Keratinocyte (primary cell): ENCODE measurements at regions not wholly inside any gene's neighbourhood (a gene's known extent, or its start where the extent isn't known, plus 50 kb on each side); places are given as distances from the start of the nearest gene placed in this dataset.

Experiments
- DNase-seq: peaks from one replicate; pipeline ENCODE4 v3.0.0-alpha.2; 2011; ENCODE audit warnings: low read depth, missing footprints, low spot score
- FAIRE-seq: peaks from 2 replicates; lab custom pipeline; 2011; peaks lifted over from hg19 to GRCh38; lab: Jason Lieb, UNC
- H2AFZ ChIP-seq: 2 replicates; pipeline ENCODE4 v1.6.0; 2012; ENCODE audit warnings: low read length, control low read depth, inconsistent platforms; ENCODE audit not compliant: control insufficient read depth
- H3K27ac ChIP-seq: 2 replicates; pipeline ENCODE4 v1.5.1; 2011; ENCODE audit warnings: low read length; ENCODE audit not compliant: control insufficient read depth, insufficient read depth
- H3K27me3 ChIP-seq: 3 replicates; pipeline ENCODE4 v1.6.0; 2011; ENCODE audit warnings: low read length; ENCODE audit not compliant: control insufficient read depth, insufficient read depth; ENCODE audit errors: extremely low read depth
- H3K36me3 ChIP-seq, 2 experiments: 2 replicates in 1 of 2; 3 replicates in 1 of 2; pipeline ENCODE4 v1.5.1; 2011; ENCODE audit warnings: low read length in 2 of 2, mild to moderate bottlenecking in 1 of 2; ENCODE audit not compliant: control insufficient read depth in 2 of 2, insufficient read depth in 2 of 2; ENCODE audit errors: extremely low read depth in 1 of 2
- H3K4me1 ChIP-seq: 3 replicates; pipeline ENCODE4 v1.5.1; 2011; ENCODE audit warnings: low read length; ENCODE audit not compliant: control insufficient read depth, insufficient read depth; ENCODE audit errors: extremely low read depth
- H3K4me2 ChIP-seq: 3 replicates; pipeline ENCODE4 v1.6.0; 2011; ENCODE audit warnings: low read depth, low read length; ENCODE audit not compliant: control insufficient read depth, insufficient read depth; ENCODE audit errors: extremely low read depth
- H3K4me3 ChIP-seq, 3 experiments: fragments of 200-600 bp in 1 of 3; sonication (generic) in 1 of 3; 2 replicates in 2 of 3; 3 replicates in 1 of 3; pipeline ENCODE4 v1.5.1; 2011 to 2016; ENCODE audit warnings: low read length in 3 of 3, mild to moderate bottlenecking in 3 of 3, control low read depth in 2 of 3, inconsistent platforms in 1 of 3, low read depth in 1 of 3, mixed read lengths in 1 of 3, mixed run types in 1 of 3, moderate library complexity in 1 of 3; ENCODE audit not compliant: control insufficient read depth in 2 of 3, insufficient read depth in 2 of 3; ENCODE audit errors: extremely low read depth in 1 of 3
- H3K79me2 ChIP-seq: 2 replicates; pipeline ENCODE4 v1.6.0; 2012; ENCODE audit warnings: low read length; ENCODE audit not compliant: control insufficient read depth, insufficient read depth
- H3K9ac ChIP-seq: 3 replicates; pipeline ENCODE4 v1.6.0; 2011; ENCODE audit warnings: low read length; ENCODE audit not compliant: control insufficient read depth, insufficient read depth; ENCODE audit errors: extremely low read depth
- H3K9me1 ChIP-seq: 3 replicates; pipeline ENCODE4 v1.6.0; 2011; ENCODE audit warnings: low read length; ENCODE audit not compliant: control insufficient read depth, insufficient read depth; ENCODE audit errors: extremely low read depth
- H3K9me3 ChIP-seq: 2 replicates; pipeline ENCODE4 v1.5.1; 2012; ENCODE audit warnings: low read depth, low read length; ENCODE audit not compliant: control insufficient read depth
- H4K20me1 ChIP-seq: 3 replicates; pipeline ENCODE4 v1.6.0; 2011; ENCODE audit warnings: low read length; ENCODE audit not compliant: control insufficient read depth, insufficient read depth; ENCODE audit errors: extremely low read depth
- EZH2 ChIP-seq: IDR thresholded peaks from one replicate; pipeline ENCODE4 v1.6.1; 2012; ENCODE audit warnings: inconsistent platforms, mild to moderate bottlenecking, low read length, moderate library complexity
- dilution Hi-C: fragments of 300-500 bp; cut with MboI; formaldehyde crosslinking; loops from one replicate; pipeline ENCODE4 v1.7.0; 2020; ENCODE audit warnings: low sequenced_read_pairs; ENCODE audit not compliant: extremely low pct_ligation_motif_present
- TF ChIP-seq, protein P1 (sequence below), 3 experiments: IDR thresholded peaks in 1 of 3; conservative IDR thresholded peaks in 1 of 3; optimal IDR thresholded peaks in 1 of 3; 2 replicates in 2 of 3; 3 replicates in 1 of 3; pipeline versions ENCODE3 to v1.5.1; 2011; ENCODE audit warnings: low read length in 3 of 3, mild to moderate bottlenecking in 3 of 3, moderate library complexity in 2 of 3, control low read depth in 1 of 3, inconsistent platforms in 1 of 3; ENCODE audit not compliant: insufficient read depth in 2 of 3; ENCODE audit errors: extremely low read depth in 1 of 3

DNA sequence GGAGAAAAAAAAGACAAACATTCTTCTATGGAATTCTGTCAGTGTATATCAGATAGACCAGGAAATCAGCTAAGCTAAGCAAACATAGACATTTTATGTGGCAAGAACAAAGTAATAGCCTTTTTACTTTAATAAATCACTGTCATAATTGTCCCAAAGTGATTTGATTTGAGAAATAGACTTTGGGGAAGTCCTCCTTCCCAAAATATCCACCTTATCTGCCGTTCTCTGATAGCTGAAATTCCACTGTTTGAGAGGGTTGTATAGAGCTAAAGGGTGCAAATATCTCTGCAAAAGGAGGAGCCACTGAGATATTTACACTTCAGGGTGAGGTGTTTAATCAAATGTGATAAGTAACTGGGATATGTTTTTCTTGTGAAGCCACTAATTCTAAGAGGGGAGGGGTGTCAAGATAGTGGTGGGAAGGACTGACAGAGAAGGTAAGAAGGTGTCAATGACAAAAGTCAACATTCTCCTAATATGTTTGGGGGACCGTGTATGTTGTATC is 544.4 kb upstream of the JAG1 start:
- no peaks in the 10 kb centered on the region for H3K36me3 ChIP-seq
- H3K27me3 ChIP-seq = no peaks in the 10 kb centered on the region
- H2AFZ ChIP-seq = no peak overlapping the region
- H3K4me1 ChIP-seq = peaks cover 4% of the 10 kb centered on the region
- no peaks in the 10 kb centered on the region for H3K9me1 ChIP-seq
- DNase-seq (no peak), FAIRE-seq (no peak)
- dilution Hi-C loops = no loop called here
- H4K20me1 ChIP-seq = no peaks in the 10 kb centered on the region
- no peak overlapping the region for H3K4me3 ChIP-seq
- no peak overlapping the region for H3K4me2 ChIP-seq
- no peak for TF ChIP-seq EZH2
- TF ChIP-seq, protein P1, sequence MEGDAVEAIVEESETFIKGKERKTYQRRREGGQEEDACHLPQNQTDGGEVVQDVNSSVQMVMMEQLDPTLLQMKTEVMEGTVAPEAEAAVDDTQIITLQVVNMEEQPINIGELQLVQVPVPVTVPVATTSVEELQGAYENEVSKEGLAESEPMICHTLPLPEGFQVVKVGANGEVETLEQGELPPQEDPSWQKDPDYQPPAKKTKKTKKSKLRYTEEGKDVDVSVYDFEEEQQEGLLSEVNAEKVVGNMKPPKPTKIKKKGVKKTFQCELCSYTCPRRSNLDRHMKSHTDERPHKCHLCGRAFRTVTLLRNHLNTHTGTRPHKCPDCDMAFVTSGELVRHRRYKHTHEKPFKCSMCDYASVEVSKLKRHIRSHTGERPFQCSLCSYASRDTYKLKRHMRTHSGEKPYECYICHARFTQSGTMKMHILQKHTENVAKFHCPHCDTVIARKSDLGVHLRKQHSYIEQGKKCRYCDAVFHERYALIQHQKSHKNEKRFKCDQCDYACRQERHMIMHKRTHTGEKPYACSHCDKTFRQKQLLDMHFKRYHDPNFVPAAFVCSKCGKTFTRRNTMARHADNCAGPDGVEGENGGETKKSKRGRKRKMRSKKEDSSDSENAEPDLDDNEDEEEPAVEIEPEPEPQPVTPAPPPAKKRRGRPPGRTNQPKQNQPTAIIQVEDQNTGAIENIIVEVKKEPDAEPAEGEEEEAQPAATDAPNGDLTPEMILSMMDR (optimal IDR thresholded peaks at IDR 0.05 in 1 of 3, IDR thresholded peaks at IDR 0.05 in 1 of 3, conservative IDR thresholded peaks at IDR 0.05 in 1 of 3; ENCODE audit: extremely low read depth in 1 of 3, insufficient read depth in 2 of 3, low read length in 3 of 3) = no peak
- H3K9ac ChIP-seq = no peak overlapping the region
- no peaks in the 10 kb centered on the region for H3K79me2 ChIP-seq
- H3K9me3 ChIP-seq = no peaks in the 10 kb centered on the region
- no peak overlapping the region for H3K27ac ChIP-seq

DNA sequence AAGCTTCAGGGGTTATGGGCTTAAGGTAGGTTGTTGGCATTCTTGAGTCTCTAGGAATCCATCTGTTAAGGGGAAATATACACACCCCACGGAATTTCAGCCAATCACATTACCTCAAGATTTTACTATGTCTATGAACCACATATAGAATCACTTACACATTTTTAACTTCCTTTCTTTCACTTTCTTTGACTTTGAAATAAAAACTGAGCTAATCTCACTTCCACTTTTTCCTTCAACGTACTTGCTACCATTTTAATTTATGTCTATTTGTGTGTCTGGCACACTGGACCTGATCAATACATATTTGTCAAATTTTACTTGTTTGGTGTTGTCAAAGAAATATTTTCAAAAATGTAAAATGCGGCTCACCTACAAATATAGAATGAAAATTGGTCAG is 545.4 kb upstream of the JAG1 start:
- Histone ChIP-seq H3K27me3 (no peaks in the 10 kb centered on the region), H3K79me2 (no peaks in the 10 kb centered on the region), H3K9ac (no peak overlapping the region), H3K4me1 (no peaks in the 10 kb centered on the region), H2AFZ (no peak overlapping the region), H3K4me3 (no peak overlapping the region), H4K20me1 (no peaks in the 10 kb centered on the region), H3K27ac (no peak overlapping the region), H3K9me1 (no peaks in the 10 kb centered on the region), H3K9me3 (no peaks in the 10 kb centered on the region), H3K4me2 (no peak overlapping the region), H3K36me3 (no peaks in the 10 kb centered on the region)
- dilution Hi-C loops = no loop called here
- FAIRE-seq = no peak
- TF ChIP-seq, protein P1 (optimal IDR thresholded peaks at IDR 0.05 in 1 of 3, IDR thresholded peaks at IDR 0.05 in 1 of 3, conservative IDR thresholded peaks at IDR 0.05 in 1 of 3; ENCODE audit: extremely low read depth in 1 of 3, insufficient read depth in 2 of 3, low read length in 3 of 3) = no peak
- TF ChIP-seq EZH2 = no peak
- no peak for DNase-seq
